GM12878 (cell line): ENCODE measurements at regions not wholly inside any gene's neighbourhood (a gene's known extent, or its start where the extent isn't known, plus 50 kb on each side); places are given as distances from the start of the nearest gene placed in this dataset.

Experiments used
- ATAC-seq: fragments of 200-7000 bp; cut with Tn5 transposase; 3 replicates; pipeline ENCODE4 v1.9.1; 2020; ENCODE audit warnings: mild to moderate bottlenecking, moderate library complexity
- BruUV-seq: library from RNA; stranded (reverse); fragments of 400-500 nt; replicated peaks from 2 replicates; lab custom pipeline; 2021; lab: Mats Ljungman, UMichigan
- CTCF ChIA-PET: fragments of 300-600 bp; sonication (Branson Sonifier 250); formaldehyde crosslinking; extraction: SDS; loops from one replicate; lab custom pipeline; 2021; ENCODE audit warnings: inconsistent platforms; lab: Yijun Ruan, JAX
- POLR2A ChIA-PET: fragments of 350-600 bp; formaldehyde crosslinking; extraction: SDS; loops from one replicate; lab custom pipeline; 2021; ENCODE audit warnings: inconsistent platforms; lab: Charles Lee
- RAD21 ChIA-PET: fragments of 300-600 bp; sonication (Branson Sonifier 250); formaldehyde crosslinking; loops from one replicate; lab custom pipeline; 2023; ENCODE audit warnings: antibody characterized with exemption; ENCODE audit not compliant: unreplicated experiment; lab: Charles Lee
- SMC1A ChIA-PET: fragments of 300-600 bp; sonication (Branson Sonifier 250); formaldehyde crosslinking; loops from one replicate; lab custom pipeline; 2023; ENCODE audit not compliant: unreplicated experiment, uncharacterized antibody; lab: Charles Lee
- DNase-seq: peaks from one replicate; pipeline ENCODE4 v3.0.0-alpha.2; 2011; ENCODE audit warnings: low read depth, low spot score
- FAIRE-seq: peaks from 3 replicates; lab custom pipeline; 2011; peaks lifted over from hg19 to GRCh38; lab: Jason Lieb, UNC
- H2AFZ ChIP-seq: 2 replicates; pipeline ENCODE4 v1.6.0; 2011; ENCODE audit warnings: low read depth, low read length, control low read depth; ENCODE audit not compliant: control insufficient read depth
- H3K27ac ChIP-seq: 2 replicates; pipeline ENCODE4 v1.5.1; 2011; ENCODE audit warnings: control low read depth; ENCODE audit not compliant: control insufficient read depth, insufficient read depth
- H3K27me3 ChIP-seq, 2 experiments: replicated peaks in 1 of 2; 2 replicates each; pipeline versions ENCODE4 v1.6.0 to v1.6.1; 2011; ENCODE audit warnings: low read length in 1 of 2; ENCODE audit not compliant: control insufficient read depth in 2 of 2, insufficient read depth in 2 of 2
- H3K36me3 ChIP-seq, 2 experiments: 2 replicates each; pipeline ENCODE4 v1.5.1; 2011; ENCODE audit warnings: low read length in 1 of 2; ENCODE audit not compliant: control insufficient read depth in 2 of 2, insufficient read depth in 2 of 2
- H3K4me1 ChIP-seq: 2 replicates; pipeline ENCODE4 v1.6.1; 2011; ENCODE audit warnings: mild to moderate bottlenecking, low read length, moderate library complexity, mixed read lengths; ENCODE audit not compliant: control insufficient read depth, insufficient read depth
- H3K4me2 ChIP-seq: 2 replicates; pipeline ENCODE4 v1.6.0; 2011; ENCODE audit warnings: control low read depth; ENCODE audit not compliant: control insufficient read depth, insufficient read depth
- H3K4me3 ChIP-seq: fragments of 200-600 bp; sonication (generic); 2 replicates; pipeline ENCODE4 v1.5.1; 2016
- H3K79me2 ChIP-seq: 2 replicates; pipeline ENCODE4 v1.6.0; 2011; ENCODE audit warnings: low read length; ENCODE audit not compliant: control insufficient read depth, insufficient read depth
- H3K9ac ChIP-seq: 2 replicates; pipeline ENCODE4 v1.8.0; 2011; ENCODE audit warnings: low read length, control low read depth, mixed read lengths; ENCODE audit not compliant: control insufficient read depth, insufficient read depth
- H3K9me3 ChIP-seq: replicated peaks from 3 replicates; pipeline ENCODE4 v1.5.1; 2011; ENCODE audit warnings: mild to moderate bottlenecking, low read length; ENCODE audit not compliant: control insufficient read depth, insufficient read depth
- H4K20me1 ChIP-seq: 2 replicates; pipeline ENCODE4 v1.6.0; 2011; ENCODE audit not compliant: control insufficient read depth, insufficient read depth
- CBX5 ChIP-seq: sonication (generic); IDR thresholded peaks from 2 replicates; pipeline ENCODE4 v1.6.1; 2016; ENCODE audit warnings: low read depth, moderate library complexity, mild to moderate bottlenecking, inconsistent platforms
- CHD4 ChIP-seq: fragments of 200-600 bp; sonication (generic); IDR thresholded peaks from 2 replicates; pipeline ENCODE4 v1.6.1; 2016; ENCODE audit warnings: mild to moderate bottlenecking
- IKZF1 ChIP-seq: fragments of 450-650 bp; conservative IDR thresholded peaks from 2 replicates; pipeline ENCODE4 v1.6.1; 2017; ENCODE audit warnings: antibody characterized with exemption, mild to moderate bottlenecking
- NR2F1 ChIP-seq: fragments of 450-650 bp; conservative IDR thresholded peaks from 2 replicates; pipeline ENCODE4 v1.6.1; 2017; ENCODE audit warnings: mild to moderate bottlenecking
- SMC3 ChIP-seq: IDR thresholded peaks from 2 replicates; pipeline ENCODE4 v1.6.1; 2011; ENCODE audit warnings: low read length, improper control_type of control experiment, borderline replicate concordance
- SUPT20H ChIP-seq: IDR thresholded peaks from 2 replicates; pipeline ENCODE4 v1.6.1; 2011; ENCODE audit warnings: low read depth, mild to moderate bottlenecking, low read length, moderate library complexity, borderline replicate concordance; ENCODE audit not compliant: control insufficient read depth
- TCF12 ChIP-seq: IDR thresholded peaks from 2 replicates; pipeline ENCODE4 v1.6.1; 2011; ENCODE audit warnings: low read depth, mild to moderate bottlenecking, low read length
- in situ Hi-C: fragments of 300-500 bp; cut with MboI; formaldehyde crosslinking; loops from 9 replicates; pipeline ENCODE4 v1.14.3; 2018; ENCODE audit warnings: mixed read lengths
- intact Hi-C: fragments of 100-400 bp; cut with micrococcal nuclease; formaldehyde crosslinking; loops from one replicate; pipeline ENCODE4 v1.14.2; 2022; ENCODE audit not compliant: unreplicated experiment
- TF ChIP-seq, protein P1 (sequence below): fragments of 450-650 bp; IDR thresholded peaks from 2 replicates; pipeline ENCODE4 v1.6.1; 2017; ENCODE audit warnings: mild to moderate bottlenecking, moderate library complexity
- TF ChIP-seq, protein P2 (sequence below): fragments of 450-650 bp; IDR thresholded peaks from 2 replicates; pipeline ENCODE4 v1.6.1; 2017; ENCODE audit warnings: borderline replicate concordance

DNA sequence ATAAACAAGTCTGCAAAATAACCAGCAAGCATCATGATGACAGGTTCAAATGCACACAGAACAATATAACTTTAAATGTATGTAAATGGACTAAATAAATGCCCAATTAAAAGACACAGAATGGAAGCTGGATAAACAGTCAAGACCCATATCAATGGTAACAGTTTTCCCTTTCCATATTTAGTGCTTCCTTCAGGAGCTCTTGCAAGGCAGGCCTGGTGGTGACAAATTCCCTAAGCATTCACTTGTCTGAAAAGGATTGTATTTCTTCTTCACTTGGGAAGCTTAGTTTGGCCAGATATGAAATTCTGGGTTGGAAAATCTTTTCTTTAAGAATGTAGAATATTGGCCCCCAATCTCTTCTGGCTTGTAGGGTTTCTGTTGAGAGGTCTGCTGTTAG is 120.2 kb upstream of the RASA1 start:
- BruUV-seq: no TSS peak
- Histone ChIP-seq H3K27me3 (no peaks in the 10 kb centered on the region), H3K79me2 (no peaks in the 10 kb centered on the region), H3K4me3 (no peak overlapping the region), H3K9ac (no peak overlapping the region), H4K20me1 (no peaks in the 10 kb centered on the region), H2AFZ (no peak overlapping the region), H3K4me1 (no peaks in the 10 kb centered on the region), H3K9me3 (no peaks in the 10 kb centered on the region; the same call in 2 of the 3 replicates), H3K4me2 (no peak overlapping the region), H3K36me3 (no peaks in the 10 kb centered on the region), H3K27ac (no peak overlapping the region)
- DNase-seq (no peak), FAIRE-seq (no peak), ATAC-seq (no peak)
- in situ Hi-C loops: no loop called here
- POLR2A ChIA-PET: no interaction called here
- TF ChIP-seq SMC3 (no peak), IKZF1 (no peak), CHD4 (no peak), NR2F1 (no peak), TCF12 (no peak), CBX5 (no peak), SUPT20H (no peak)
- TF ChIP-seq, protein P1, sequence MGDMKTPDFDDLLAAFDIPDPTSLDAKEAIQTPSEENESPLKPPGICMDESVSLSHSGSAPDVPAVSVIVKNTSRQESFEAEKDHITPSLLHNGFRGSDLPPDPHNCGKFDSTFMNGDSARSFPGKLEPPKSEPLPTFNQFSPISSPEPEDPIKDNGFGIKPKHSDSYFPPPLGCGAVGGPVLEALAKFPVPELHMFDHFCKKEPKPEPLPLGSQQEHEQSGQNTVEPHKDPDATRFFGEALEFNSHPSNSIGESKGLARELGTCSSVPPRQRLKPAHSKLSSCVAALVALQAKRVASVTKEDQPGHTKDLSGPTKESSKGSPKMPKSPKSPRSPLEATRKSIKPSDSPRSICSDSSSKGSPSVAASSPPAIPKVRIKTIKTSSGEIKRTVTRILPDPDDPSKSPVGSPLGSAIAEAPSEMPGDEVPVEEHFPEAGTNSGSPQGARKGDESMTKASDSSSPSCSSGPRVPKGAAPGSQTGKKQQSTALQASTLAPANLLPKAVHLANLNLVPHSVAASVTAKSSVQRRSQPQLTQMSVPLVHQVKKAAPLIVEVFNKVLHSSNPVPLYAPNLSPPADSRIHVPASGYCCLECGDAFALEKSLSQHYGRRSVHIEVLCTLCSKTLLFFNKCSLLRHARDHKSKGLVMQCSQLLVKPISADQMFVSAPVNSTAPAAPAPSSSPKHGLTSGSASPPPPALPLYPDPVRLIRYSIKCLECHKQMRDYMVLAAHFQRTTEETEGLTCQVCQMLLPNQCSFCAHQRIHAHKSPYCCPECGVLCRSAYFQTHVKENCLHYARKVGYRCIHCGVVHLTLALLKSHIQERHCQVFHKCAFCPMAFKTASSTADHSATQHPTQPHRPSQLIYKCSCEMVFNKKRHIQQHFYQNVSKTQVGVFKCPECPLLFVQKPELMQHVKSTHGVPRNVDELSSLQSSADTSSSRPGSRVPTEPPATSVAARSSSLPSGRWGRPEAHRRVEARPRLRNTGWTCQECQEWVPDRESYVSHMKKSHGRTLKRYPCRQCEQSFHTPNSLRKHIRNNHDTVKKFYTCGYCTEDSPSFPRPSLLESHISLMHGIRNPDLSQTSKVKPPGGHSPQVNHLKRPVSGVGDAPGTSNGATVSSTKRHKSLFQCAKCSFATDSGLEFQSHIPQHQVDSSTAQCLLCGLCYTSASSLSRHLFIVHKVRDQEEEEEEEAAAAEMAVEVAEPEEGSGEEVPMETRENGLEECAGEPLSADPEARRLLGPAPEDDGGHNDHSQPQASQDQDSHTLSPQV: no peak
- TF ChIP-seq, protein P2, sequence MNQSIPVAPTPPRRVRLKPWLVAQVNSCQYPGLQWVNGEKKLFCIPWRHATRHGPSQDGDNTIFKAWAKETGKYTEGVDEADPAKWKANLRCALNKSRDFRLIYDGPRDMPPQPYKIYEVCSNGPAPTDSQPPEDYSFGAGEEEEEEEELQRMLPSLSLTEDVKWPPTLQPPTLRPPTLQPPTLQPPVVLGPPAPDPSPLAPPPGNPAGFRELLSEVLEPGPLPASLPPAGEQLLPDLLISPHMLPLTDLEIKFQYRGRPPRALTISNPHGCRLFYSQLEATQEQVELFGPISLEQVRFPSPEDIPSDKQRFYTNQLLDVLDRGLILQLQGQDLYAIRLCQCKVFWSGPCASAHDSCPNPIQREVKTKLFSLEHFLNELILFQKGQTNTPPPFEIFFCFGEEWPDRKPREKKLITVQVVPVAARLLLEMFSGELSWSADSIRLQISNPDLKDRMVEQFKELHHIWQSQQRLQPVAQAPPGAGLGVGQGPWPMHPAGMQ: no peak
- intact Hi-C loops: no loop called here
- RAD21 ChIA-PET: no interaction called here
- SMC1A ChIA-PET: interaction anchor here (1.0 to 1.4 kb wide), 2 partner anchors 12 to 77 kb away, joined by 3 to 6 read pairs; no protein-coding TSS in a partner anchor
- CTCF ChIA-PET: no interaction called here
